ENCODE measurements at regions not wholly inside any gene's neighbourhood (a gene's known extent, or its start where the extent isn't known, plus 50 kb on each side); places are given as distances from the start of the nearest gene placed in this dataset.
"Not testable (repeated sequence)": the region's sequence is repeated elsewhere in the genome, so short reads cannot be mapped to it uniquely, and the experiment has no call there.

DNA sequence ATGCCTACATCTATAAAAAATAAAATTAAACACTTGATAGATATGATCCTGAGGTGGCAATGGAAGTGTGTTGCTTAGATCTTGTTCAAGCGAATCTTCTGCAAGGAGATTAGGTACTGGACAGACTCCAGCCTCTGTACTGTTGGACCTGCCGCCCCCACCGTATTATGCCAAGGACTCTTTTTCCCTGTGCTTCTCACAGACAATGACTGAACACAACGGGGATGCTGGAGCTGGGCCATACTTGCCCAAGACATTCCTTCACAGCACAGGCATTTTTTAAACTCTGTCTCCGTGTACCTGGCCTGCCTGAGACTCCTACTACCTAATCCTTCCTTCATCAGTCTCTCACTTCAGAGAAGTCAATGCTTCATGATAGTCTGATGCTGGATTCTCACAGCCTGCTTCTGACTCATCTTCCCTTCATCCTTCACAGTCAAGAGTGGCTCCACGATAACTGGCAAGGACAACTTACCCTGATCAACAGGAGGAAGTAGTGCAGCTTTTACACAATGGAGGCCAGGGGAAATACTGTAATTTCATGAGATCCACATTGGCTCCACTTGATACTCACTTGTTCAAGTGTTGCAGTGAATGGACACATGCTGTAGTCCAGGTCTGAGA, 754.6 kb upstream of the AGA start:
- Histone ChIP-seq H3K4me3 (no peak overlapping the region), H3K27me3 (no peaks in the 10 kb centered on the region), H3K36me3 (no peaks in the 10 kb centered on the region), H3K9me3 (no peaks in the 10 kb centered on the region)
- DNase-seq = no peak

DNA sequence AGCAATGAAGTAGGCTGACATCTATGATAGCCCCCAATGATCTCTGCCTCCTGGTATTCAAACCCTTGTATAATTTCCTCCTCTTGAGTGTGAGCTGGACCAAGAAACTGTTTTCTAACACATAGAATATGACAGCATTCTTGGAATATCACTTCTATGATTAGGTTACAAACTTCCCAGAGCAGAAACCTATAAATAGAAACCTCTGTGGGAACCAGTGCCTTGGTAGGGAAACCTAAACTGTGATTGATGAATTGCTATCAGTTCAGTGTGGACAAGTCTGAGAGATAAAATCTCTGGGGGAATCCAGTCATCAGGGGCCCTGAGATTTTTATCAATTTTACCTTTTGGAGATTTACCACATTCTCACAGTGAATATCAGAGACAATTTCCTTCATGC, 756.5 kb upstream of the AGA start:
- Histone ChIP-seq H3K27me3 (no peaks in the 10 kb centered on the region), H3K9me3 (no peaks in the 10 kb centered on the region), H3K36me3 (no peaks in the 10 kb centered on the region), H3K4me3 (no peak overlapping the region)
- no peak for DNase-seq

DNA sequence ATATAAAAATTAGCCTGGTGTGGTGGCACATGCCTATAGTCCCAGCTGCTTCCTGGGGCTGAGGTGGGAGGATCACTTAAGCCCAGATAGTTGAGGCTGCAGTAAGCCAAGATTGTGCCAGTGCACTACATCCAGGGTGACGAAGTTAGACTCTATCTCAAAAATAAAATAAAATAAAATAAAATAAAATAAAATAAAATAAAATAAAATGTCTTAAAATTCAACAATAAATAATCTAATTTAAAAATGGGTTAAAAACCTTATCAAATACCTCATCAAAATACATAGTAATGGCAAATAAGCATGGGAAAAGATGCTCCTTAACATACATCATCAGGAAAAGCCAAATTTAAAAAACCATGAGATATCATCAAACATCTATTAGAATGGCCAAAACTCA, 760.2 kb upstream of the AGA start:
- no peak for DNase-seq
- Histone ChIP-seq H3K4me3 (no peak overlapping the region), H3K27me3 (no peaks in the 10 kb centered on the region), H3K9me3 (no peaks in the 10 kb centered on the region; the same call in 1 of the 2 replicates), H3K36me3 (no peaks in the 10 kb centered on the region)

DNA sequence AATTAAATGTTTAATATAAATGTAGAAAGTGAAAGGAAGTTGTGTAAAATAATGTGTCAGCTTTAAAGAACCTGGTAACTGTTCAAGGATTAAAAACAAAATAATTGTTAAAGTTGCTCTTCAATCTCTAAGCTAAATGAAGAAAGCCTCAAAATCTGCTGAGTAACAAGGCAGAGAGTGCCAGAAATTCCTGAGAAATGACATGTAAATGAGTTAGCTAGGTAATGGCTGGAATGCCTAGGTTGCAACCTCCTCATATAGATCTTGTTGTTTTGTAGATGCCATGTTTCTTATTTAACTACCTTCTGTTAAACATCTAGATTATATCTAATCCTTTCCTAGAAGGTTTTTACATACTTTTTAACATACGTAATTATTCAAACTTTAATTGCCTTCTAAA, 763.6 kb upstream of the AGA start:
- no peak for DNase-seq
- no peaks in the 10 kb centered on the region for H3K27me3 ChIP-seq
- no peaks in the 10 kb centered on the region; the same call in 1 of the 2 replicates for H3K9me3 ChIP-seq
- no peak overlapping the region for H3K4me3 ChIP-seq
- no peaks in the 10 kb centered on the region for H3K36me3 ChIP-seq

DNA sequence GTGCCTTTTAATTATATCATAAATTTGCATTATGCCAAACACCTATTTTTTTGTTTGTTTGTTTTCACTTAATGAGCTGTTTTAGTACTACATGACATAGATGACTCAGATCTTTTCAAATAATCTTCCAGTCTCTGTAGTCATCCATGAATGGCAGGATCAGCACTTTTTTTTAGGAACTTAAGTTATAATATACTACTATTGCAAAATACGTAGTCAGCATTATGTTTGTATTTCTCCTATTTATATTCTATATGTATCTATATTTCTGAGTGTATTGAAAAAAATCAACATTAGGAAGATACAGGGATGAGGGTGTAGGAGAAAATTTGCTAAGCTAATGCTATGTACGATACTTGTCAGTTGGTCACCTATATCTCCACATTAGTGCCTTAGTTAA, 773.1 kb upstream of the AGA start:
- no peaks in the 10 kb centered on the region for H3K9me3 ChIP-seq

DNA sequence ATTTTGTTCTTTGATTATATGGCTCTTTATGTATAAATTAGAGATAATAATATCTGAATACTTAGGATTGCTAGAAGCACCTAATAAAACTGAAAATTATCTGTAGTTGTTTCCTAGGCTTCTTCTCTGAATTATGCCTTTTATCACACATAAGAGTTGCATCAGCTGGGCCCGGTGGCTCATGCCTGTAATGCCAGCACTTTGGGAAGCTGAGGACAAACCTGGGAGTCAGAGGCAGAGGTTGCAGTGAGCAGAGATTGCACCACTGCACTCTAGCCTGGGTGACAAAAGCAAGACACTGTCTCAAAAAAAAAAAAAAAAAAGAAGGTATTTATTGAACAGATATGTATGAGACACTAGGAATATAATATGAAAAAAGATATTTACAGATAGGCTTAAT, 773.5 kb upstream of the AGA start:
- no peak for DNase-seq
- Histone ChIP-seq H3K27me3 (peaks cover 4% of the 10 kb centered on the region; the same call in 1 of the 2 replicates), H3K36me3 (no peaks in the 10 kb centered on the region), H3K4me3 (no peak overlapping the region), H3K9me3 (no peaks in the 10 kb centered on the region)

More for the DNA sequence above, 773.1 kb upstream of the AGA start:
- Histone ChIP-seq H3K27me3 (peaks cover 4% of the 10 kb centered on the region; the same call in 1 of the 2 replicates), H3K36me3 (no peaks in the 10 kb centered on the region), H3K4me3 (no peak overlapping the region)
- DNase-seq = no peak

DNA sequence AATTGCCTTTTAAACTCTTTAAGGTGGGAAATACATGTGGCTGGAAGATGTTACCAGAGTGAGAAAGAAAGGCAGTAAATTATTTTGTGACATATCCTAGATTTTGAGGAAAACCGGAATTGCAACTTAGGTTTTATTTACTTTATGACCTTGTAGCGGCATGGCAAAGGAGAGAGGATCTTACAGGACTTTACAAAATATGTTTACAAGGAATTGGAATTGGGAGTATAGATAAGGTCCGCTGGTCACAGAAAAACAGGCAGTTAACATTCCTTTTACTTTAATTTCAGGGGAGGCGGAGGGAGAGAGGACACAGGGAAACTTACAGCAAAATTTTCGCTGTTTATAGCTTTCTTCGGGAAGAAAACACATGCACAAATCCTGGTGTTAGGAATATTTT, 784.2 kb upstream of the AGA start:
- not testable (repeated sequence) for H3K36me3 ChIP-seq, DNase-seq, H3K4me3 ChIP-seq, H3K27me3 ChIP-seq
- peaks cover 11% of the 10 kb centered on the region for H3K9me3 ChIP-seq

DNA sequence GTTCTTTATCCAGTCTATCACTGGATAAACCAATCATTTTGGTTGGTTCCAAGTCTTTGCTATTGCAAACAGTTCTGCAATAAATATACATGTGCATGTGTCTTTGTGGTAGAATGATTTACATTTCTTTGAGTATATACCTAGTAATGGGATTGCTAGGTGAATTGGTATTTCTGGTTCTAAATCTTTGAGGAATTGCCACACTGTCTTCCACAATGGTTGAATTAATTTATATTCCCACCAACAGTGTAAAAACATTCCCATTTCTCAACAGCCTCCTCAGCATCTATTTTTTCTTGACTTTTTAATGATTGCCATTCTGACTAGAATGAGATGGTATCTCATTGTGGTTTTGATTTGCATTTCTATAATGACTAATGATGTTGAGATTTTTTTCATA, 791.7 kb upstream of the AGA start:
- Histone ChIP-seq H3K4me3 (no peak overlapping the region), H3K9me3 (peaks cover 5% of the 10 kb centered on the region), H3K27me3 (no peaks in the 10 kb centered on the region), H3K36me3 (no peaks in the 10 kb centered on the region)
- no peak for DNase-seq

DNA sequence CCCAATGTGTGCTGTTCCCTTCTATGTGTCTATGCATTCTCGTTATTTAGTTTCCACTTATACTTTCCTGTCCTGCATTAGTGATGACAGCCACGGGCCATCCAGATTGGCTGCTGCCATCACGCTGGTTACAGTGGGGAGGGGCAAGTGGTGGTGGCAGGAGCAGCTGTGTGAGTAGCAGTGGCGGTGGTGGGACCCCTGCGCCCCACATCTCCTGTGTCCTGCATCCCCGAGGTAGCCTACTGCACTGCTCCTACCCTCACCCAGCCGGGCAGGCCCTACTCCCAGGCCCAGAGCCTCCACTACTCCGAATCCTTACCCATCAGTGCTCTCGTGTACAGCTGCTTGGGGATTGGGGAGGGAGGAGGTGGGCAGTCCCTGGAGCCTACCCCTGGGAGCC, 798.7 kb upstream of the AGA start:
- no peaks in the 10 kb centered on the region for H3K36me3 ChIP-seq
- no peak for DNase-seq

DNA sequence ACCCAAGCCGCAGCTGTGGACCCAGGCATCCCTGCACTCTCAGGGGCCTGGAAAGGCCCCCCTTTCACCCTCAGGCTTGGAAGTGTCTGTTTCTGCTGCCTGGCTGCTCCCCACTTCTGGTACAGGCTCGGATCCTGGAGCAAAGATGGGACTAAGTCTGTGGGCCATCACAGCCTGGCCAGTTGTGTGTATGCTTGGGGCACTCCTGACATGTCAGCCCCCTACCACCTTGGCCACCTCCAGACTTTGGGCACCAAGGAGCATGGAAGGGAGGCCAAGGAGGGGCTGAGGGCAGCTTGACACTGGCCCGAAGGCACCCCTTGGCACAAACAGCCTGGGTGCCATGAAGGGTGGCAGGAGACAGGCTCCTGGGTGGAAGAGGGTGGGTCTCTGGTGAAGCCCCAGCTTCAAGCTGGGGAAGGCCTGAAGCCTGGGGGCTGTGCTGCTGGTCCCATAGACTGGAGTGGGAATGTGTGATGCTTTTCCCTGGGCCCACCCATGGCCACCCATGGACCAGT, 799.4 kb upstream of the AGA start:
- H3K27me3 ChIP-seq = no peaks in the 10 kb centered on the region
- no peaks in the 10 kb centered on the region for H3K9me3 ChIP-seq
- no peaks in the 10 kb centered on the region for H3K36me3 ChIP-seq
- no peak overlapping the region for H3K4me3 ChIP-seq
- DNase-seq = no peak

More for the DNA sequence above, 798.7 kb upstream of the AGA start:
- Histone ChIP-seq H3K4me3 (no peak overlapping the region), H3K27me3 (no peaks in the 10 kb centered on the region), H3K9me3 (no peaks in the 10 kb centered on the region)

DNA sequence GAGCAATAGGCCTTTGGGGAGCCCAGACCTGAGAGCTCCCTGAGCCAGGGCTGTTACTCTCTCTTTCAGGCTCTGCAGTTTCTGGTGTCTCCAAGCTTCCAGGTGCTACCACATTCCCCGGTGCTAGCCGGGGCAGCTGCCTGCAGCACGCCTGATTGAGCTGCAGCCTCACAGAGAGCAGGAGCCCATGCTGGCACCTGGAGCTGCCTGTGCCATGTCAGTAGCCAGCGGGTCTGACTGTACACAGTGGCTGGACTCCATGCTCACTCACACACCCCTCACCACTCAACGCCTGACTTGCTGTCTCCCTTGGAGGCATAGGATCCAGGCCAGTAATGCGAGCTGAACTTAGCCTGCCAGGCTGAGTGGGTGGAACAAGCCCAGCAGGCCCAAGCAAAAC, 800.4 kb upstream of the AGA start:
- H3K4me3 ChIP-seq = no peak overlapping the region
- DNase-seq = peak; percentile 30
- no peaks in the 10 kb centered on the region for H3K9me3 ChIP-seq
- H3K36me3 ChIP-seq = no peaks in the 10 kb centered on the region
- H3K27me3 ChIP-seq = no peaks in the 10 kb centered on the region

DNA sequence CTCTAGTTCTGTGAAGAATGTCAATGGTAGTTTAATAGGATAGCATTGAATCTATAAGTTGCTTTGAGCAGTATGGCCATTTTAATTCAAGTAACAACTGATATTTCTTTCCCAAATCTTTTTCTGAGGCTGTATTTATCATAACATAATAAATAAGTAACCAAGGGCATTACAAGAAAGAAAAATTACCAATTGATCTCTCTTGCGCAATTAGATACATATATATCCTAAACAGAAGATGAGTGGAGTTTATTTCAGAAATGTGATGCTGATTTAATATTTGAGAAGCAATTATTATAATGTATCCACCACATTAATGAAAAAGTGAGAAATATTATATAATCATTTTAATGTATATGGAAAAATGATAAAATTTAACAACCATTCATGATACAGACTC, 802.5 kb upstream of the AGA start:
- no peak overlapping the region for H3K4me3 ChIP-seq
- H3K9me3 ChIP-seq = no peaks in the 10 kb centered on the region
- DNase-seq = no peak
- no peaks in the 10 kb centered on the region for H3K36me3 ChIP-seq
- no peaks in the 10 kb centered on the region for H3K27me3 ChIP-seq

DNA sequence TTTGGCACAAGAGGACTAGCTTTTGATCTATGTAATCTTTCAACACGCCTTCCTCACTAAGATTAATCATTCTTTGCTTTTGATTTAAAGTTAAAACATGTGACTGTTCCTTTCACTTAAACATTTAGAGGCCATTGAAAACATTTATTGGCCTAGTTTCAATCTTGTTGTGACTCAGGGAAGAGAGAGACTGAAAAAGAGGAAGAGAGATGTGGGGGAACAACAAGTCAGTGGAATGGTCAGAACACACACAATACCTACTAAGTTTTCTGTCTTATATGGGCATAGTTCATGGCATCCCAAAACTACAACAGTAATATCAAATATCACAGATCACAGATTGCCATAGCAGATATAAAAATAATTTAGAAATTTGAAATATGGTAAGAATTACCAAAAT, 812.9 kb upstream of the AGA start:
- Histone ChIP-seq H3K9me3 (peaks cover 3% of the 10 kb centered on the region; the same call in 1 of the 2 replicates), H3K36me3 (no peaks in the 10 kb centered on the region), H3K27me3 (no peaks in the 10 kb centered on the region; the same call in 1 of the 2 replicates), H3K4me3 (no peak overlapping the region)
- no peak for DNase-seq

DNA sequence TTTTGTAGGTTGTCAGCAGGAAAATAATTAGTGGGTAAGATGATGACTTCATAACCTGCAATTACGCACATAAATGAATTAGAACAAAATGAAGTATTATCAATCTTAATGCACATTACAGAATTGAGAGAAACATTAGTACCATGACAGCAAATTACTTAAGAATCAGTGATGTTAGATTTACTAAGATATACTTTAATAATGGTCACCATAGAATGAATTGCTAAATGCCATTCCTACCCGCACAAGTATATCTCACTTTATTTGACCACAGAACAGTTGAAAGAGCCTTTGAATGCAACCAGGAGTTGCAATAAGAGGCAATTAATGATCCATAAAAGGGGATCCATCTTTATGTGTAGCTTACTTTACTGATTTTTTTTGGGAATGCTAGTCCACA, 816.4 kb upstream of the AGA start:
- H3K27me3 ChIP-seq = no peaks in the 10 kb centered on the region; the same call in 1 of the 2 replicates
- H3K9me3 ChIP-seq = peaks cover 3% of the 10 kb centered on the region; the same call in 1 of the 2 replicates
- no peak for DNase-seq
- no peak overlapping the region for H3K4me3 ChIP-seq
- no peaks in the 10 kb centered on the region for H3K36me3 ChIP-seq

DNA sequence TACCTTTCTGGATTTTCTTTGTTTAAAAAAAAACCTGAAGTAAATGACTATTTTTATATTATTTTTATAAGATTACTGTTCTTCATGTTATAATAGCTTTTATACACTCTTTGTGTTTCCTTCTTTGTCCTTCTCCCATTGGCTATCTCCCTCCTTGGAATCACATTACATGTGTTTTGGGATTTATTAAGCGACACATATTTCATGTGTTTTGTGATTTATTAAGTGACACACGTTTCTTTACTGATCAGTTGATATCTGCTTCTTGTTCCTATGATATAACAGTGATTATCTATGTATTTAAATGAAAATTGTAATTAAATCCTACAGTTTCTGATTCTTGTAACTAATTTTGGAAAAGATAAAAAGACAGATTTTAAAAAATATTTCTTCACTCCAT, 817.3 kb upstream of the AGA start:
- Histone ChIP-seq H3K27me3 (no peaks in the 10 kb centered on the region; the same call in 1 of the 2 replicates), H3K4me3 (no peak overlapping the region), H3K36me3 (no peaks in the 10 kb centered on the region), H3K9me3 (no peaks in the 10 kb centered on the region)
- DNase-seq = no peak

DNA sequence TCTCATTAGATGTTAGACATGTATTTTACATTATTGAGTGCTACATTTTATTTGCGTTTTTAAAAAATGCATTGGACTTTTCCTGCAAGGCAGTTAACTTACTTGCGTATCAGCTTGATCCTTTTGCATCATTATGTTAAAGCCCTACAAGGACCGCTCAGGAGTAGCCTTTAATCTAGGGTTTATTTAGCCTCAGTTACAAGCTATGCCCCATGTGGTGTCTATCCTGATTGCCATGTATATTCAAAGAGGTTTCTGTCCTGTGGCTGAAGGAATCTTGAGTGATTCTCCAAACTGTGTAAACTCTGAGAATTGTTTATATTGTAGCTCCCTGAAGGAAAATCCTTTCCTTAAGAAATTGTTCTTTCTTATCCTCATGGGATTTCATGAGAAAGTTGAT, 821.8 kb upstream of the AGA start:
- no peak for DNase-seq
- Histone ChIP-seq H3K27me3 (peaks cover 5% of the 10 kb centered on the region), H3K36me3 (no peaks in the 10 kb centered on the region), H3K9me3 (no peaks in the 10 kb centered on the region), H3K4me3 (no peak overlapping the region)

DNA sequence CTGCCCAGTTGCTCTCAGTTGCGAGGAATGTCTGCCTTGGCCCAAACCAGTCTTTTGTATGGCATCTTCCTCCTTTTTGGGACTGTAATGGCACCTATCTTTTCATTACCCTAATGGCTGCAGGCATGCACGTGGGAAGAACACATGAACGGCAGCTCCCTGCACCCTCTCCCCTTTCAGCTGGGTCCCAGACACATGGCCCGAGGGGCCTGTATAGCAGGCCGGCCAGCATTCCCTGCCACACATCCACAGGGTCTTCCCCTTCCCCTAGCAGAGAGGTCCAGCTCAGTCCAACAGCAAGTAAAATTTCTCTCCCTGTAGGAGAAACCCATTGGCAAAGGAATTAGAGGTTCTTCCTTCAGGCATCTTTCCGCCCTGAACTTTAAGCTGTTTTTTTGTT, 829.1 kb upstream of the AGA start:
- no peaks in the 10 kb centered on the region for H3K27me3 ChIP-seq
- no peaks in the 10 kb centered on the region for H3K9me3 ChIP-seq
- DNase-seq = no peak
- H3K4me3 ChIP-seq = no peak overlapping the region
- H3K36me3 ChIP-seq = no peaks in the 10 kb centered on the region

DNA sequence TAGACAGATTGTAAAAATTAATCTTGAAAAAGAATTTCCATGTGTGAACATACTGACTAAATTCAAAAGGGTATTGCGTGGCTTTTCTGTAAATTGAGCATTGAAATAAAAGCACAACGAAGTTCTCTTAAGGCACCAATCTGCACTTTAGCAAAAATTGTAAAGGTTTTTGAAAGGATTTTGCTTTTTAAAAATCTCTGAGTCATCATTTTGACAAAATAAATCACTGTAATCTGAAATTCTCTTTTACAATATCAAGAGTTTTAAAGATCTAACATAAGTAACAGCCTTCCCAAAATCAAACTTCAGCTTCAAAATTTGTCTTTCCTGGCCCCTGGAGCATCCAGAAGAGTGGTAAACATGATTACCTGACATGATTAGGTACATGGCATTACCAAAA, 830.9 kb upstream of the AGA start:
- no peak for DNase-seq
- no peaks in the 10 kb centered on the region for H3K36me3 ChIP-seq
- H3K27me3 ChIP-seq = no peaks in the 10 kb centered on the region
- no peaks in the 10 kb centered on the region for H3K9me3 ChIP-seq
- H3K4me3 ChIP-seq = no peak overlapping the region

Measured in MG63 (cell line).